Left colon (tissue), 2 donors: ENCODE measurements at regions not wholly inside any gene's neighbourhood (a gene's known extent, or its start where the extent isn't known, plus 50 kb on each side); places are given as distances from the start of the nearest gene placed in this dataset.

Experiments used
- ATAC-seq: fragments of 200-7000 bp; cut with Tn5 transposase; one replicate; pipeline ENCODE4 v1.9.1; 2020; ENCODE audit warnings: mild to moderate bottlenecking, moderate library complexity
- DNase-seq, 2 donors: peaks; one replicate each; pipeline ENCODE4 v3.0.0-alpha.2; 2020
- intact Hi-C, 2 donors: fragments of 100-400 bp; cut with DNase I in 1 of 2; cut with micrococcal nuclease in 1 of 2; formaldehyde crosslinking; loops; one replicate each; pipeline versions ENCODE4 v1.11.2 to v1.14.0; 2022; cut with DNase I, micrococcal nuclease
- donor health status: DM: no; HTN: no; CAD: no.
- donor health status: DM: yes; HTN: yes; CAD: no.

DNA sequence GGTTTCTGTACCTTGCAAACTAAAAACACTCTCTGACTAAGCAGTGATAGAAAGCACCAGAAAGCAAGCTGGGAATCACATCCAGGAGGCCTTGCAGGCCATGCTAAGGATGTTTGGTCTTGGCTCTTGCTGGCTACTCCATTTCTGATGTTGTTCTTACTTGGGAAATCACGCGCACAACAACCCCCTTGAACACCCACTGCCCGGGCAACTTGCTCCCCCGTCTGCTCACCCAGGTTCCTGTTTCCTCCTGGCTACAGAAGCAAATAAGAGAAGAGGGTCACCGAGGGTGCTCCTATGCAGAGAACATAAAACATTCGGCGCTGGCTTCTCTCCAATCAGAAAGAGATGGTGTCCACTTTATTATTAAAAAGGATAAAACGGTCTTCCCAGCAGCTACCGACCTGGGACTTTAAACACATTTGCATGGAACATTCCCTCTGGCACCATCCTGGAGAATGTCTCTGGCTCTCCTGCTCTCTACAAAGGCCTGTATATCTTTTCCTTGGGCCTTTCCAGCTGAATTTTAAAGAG, 271.2 kb upstream of the RPL38 start:
- ATAC-seq (no peak), DNase-seq (no peak)
- intact Hi-C loops = no loop called here

DNA sequence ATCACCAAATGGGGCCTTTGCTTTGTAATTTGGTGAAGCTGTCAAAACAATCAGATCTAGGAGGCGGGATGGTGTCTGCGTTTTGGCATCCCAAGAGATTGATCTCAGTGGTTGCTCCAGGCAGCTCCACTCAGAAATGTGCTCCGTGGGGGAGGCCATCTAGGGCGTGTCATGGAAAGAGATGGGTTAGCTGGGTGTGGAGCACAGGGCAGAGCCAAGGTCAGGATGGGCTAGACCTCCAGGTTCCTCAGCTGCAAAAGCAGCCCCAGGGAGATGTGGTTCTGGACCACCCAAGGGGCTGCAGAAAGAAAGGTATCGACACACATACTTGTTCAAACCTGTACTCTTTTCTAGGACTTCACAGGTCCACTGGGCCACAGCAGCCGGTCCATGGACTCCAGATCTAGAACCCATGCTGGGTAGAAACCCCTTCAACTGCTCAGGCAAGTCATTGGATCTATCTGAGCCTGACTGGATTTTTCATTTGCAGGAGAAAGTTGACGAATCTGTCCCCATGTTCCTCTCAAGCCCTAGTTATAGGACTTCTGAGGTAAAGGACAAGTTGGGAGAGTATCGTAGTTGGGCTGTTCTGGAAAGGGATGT, 270.2 kb upstream of the RPL38 start:
- intact Hi-C loops = no loop called here
- ATAC-seq (no peak), DNase-seq (no peak)

DNA sequence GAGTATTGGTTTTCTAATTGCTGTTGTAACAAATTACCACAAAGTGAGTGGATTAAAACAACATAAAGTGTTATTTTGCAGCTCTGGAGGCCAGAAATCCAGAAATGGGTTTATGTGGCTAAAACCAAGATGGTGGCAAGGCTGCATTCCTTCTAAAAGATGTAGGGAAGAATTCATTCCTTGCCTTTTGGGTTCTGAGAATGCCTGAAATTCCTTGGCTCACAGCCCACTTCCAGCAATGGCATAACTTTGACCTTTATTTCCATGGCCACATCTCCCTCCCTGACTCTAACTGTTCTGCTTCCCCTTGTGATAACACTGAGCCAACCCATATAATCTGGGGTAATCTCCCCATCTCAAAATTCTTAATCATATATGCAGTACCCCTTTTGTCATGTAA, 269.6 kb upstream of the RPL38 start:
- no peak for ATAC-seq
- intact Hi-C loops = no loop called here
- DNase-seq = no peak

DNA sequence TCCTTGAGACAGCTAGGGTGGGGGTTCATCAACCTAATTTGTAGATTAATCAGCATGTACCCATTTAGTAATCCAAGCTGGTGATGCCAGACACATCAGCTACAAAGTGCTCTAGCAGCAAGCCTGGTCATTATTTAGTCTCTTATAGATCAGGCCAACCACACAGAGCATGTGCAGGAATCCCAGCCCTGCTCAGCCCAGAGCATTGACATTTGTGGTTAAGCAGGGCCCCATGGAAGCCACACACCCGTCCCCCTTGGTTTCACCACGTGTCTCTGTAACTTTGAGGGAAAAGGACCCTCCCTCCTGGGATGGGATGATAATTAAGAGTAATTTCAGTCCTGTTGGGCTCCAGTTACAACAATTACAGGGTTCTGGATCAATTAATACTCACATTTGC, 268.8 kb upstream of the RPL38 start:
- intact Hi-C loops = no loop called here
- no peak for ATAC-seq
- no peak for DNase-seq

DNA sequence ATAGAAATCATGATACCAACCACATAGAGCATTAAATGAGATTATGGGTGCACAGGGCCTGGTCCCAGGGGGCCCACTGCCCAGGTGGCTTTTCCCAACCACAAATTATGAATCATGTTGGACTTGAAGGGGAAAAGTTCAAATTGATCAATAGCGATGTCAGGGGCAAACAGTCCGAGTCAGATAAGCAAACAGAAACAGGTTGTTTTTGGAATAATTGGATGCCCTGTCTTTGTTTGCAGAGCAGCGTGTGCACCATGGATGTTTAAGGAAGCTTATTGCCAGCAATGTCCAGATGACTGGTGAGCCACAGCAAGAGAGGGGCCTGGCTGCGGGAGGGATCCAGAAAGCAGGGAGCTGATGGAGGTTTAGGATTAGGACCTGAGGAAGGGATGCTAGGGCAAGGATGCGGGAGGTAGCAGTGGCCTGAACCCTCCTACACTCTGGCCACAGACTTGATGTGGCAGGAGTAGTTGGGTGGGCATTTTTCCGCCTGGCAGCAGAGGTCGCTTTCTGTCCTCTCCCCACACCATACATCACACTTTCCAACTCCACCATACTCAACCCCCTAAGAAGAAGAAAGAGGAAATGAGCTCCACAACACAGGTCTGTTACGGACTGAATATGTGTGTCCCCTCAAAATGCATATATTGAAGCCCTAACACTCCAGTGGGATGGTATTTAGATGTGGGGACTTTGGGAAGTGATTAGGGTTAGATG, 266.4 kb upstream of the RPL38 start:
- no peak for ATAC-seq

DNA sequence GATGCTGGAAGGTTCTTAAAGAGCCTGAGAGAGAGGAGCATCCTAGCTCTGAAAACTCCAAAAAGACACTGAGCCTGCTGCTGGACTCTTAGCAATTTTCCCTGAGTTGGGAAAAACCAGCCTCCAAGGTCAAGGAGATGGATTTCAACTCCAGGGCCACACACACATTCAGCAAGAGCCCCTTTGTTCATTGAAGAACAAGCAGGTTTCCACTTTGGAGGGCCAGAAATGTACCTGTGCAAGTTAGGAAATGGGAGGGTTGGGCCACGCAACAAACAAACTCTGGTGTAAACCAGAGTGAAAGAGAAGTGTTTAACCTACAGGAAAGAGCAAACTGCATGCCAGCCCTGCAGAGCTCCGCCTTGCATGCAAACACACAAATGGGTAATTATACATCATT, 264.8 kb upstream of the RPL38 start:
- ATAC-seq (no peak), DNase-seq (no peak)
- intact Hi-C loops = no loop called here

More for the DNA sequence above, 266.4 kb upstream of the RPL38 start:
- intact Hi-C loops = no loop called here
- no peak for DNase-seq

DNA sequence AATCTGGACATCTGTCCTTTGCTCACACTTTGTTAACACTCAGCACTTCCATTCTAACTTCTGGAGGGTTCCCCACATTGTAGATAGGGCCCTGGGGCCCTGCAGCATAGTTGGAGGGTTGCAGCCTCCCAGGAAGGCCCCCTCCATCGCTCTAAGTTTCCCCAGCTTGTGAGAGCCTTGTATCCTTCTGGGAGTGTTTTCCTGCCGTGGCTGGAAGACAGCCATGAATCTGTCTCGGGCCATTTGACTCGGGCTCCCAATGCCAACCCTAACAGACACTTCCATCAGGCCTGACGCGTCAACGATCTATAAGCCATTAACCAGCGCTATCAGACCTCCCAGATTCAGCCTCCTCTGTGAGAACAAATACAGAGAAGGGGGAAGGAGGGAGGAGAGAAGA, 263.7 kb upstream of the RPL38 start:
- no peak for ATAC-seq
- intact Hi-C loops = no loop called here

DNA sequence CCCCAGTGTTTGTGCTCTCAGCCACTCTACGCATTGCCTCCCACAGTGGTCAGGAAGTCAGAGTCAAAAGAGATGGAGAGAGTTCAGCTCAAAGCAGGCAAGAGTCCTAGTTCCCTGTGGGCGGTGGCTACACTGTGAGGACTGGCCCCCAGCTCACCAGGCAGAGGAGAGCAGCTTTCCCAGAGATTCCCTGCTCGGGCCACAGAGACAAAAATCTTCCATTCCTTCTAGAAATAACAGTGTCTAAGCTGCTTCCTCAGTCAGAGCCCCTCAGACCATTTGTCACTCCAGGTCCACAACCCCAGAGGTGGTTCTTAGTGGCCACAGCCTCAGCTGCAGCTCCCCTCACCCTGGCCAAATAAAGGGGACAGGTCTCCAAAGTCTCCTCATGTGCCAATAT, 263.0 kb upstream of the RPL38 start:
- DNase-seq (no peak), ATAC-seq (no peak)
- intact Hi-C loops = no loop called here

More for the DNA sequence above, 263.7 kb upstream of the RPL38 start:
- DNase-seq = no peak

DNA sequence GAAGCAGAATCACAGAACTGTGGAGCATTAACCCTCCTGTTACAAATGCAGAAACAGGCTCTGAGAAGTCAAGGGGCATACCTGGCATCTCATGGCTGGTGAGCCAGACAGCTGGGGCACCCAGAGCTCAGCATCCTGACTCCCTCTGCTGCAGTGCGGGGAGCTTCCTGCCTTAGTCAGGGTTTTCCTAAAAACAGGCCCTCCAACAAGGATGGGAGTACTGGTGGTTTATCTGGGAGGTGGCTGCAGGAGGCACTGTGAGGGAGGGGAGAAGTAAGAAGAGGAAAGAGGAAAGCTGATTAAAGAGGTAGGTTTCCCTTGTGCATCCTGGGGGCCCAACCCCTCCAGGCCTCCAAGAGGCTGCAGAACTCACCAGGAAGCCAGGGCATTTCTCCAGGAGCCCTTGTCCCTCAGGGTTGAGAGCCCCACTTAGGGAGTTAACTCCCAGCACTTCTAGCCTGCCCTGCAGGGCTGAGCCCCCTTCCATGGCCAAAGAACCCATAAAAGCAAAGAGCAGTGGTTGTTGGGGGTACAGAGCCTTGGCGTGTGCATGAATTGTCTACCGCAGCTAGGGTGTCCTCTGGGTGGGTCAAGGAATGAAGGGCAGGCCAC, 261.5 kb upstream of the RPL38 start:
- DNase-seq (no peak), ATAC-seq (no peak)
- intact Hi-C loops = no loop called here

DNA sequence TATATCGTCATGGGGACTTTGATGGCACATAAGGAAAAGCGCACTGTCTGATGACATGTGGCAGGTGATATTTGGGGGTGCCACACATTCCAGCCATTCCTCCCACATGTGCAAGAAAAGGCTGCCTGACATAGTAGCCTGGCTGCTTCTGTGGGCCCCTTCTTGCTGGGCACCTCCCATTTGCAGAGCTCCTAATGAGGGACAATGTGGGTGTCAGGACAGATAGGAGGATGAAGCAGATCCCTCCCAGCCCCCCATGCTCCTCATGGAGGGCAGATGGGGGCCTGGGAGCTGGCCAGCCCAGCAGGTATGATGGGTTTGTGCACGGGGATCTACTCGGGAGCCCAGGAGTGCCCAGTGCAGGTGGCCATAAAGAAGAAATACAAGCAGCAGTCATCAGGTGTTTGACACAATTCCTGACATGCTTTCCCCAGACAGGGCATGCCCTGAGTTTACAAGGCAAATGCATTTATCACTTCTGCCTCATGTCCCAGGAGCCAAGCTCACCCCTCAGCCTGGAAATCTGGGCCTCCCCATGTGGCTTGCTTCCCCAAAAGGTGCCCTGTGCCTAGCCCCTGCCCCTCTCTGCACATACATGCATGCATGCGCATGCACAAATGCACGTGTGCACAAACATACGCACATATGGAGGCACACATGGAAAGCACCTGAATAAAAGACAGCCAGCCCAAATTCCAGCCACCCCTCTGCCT, 260.6 kb upstream of the RPL38 start:
- intact Hi-C loops = no loop called here
- DNase-seq = no peak
- ATAC-seq = no peak

DNA sequence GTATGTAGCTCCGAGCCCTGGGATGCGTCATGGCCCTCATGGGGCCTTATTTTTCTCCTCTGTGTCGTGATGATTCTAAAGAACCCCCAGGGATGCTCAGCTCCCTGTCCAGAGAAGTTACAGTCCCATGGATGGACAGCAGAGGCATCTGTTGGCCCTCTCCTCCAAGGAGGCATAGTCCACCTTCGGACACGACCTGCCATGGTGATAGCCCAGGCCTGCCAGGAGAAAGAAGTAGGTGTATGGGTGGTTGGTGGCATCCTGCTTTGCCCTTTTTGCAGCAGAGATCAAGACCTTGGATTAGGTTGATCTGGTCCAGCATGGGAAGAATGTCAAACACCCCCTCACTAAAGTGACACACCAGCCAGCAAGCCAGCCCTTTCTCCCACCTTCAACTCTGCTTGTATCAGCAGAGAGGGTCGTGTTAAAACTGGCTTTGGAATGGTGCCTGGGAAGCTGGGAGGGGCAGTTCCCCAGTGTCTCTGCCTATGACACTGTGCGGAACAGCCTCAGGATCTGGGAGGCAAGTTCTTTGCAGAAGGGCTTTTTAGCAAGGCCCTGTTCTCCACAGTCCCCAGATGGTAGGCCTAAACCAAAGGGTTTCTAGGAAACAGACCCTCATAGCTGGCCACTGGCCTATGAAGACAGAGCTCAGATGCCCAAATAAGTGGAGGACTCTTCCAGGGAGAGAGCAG, 259.9 kb upstream of the RPL38 start:
- no peak for ATAC-seq
- intact Hi-C loops = no loop called here
- DNase-seq = no peak

DNA sequence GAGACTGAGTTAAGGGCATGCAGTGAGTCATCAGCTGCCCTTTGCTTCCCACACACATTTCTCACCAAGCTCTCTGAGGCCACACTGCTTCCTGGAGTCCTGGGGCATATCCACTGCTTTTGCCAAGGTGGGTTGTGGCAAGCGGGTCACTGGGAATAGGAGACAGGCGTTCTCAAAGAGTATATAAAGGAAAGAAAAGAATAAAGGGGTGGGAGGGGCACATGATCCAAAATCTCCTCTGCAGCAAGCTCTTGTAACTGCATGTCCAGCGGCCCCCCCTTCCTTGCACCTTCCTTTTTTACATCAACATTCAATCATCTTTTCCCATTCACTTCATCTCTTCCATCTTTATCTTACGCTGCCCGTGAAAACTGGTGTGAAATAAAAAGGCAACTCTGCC, 259.1 kb upstream of the RPL38 start:
- intact Hi-C loops = no loop called here
- ATAC-seq (no peak), DNase-seq (no peak)

DNA sequence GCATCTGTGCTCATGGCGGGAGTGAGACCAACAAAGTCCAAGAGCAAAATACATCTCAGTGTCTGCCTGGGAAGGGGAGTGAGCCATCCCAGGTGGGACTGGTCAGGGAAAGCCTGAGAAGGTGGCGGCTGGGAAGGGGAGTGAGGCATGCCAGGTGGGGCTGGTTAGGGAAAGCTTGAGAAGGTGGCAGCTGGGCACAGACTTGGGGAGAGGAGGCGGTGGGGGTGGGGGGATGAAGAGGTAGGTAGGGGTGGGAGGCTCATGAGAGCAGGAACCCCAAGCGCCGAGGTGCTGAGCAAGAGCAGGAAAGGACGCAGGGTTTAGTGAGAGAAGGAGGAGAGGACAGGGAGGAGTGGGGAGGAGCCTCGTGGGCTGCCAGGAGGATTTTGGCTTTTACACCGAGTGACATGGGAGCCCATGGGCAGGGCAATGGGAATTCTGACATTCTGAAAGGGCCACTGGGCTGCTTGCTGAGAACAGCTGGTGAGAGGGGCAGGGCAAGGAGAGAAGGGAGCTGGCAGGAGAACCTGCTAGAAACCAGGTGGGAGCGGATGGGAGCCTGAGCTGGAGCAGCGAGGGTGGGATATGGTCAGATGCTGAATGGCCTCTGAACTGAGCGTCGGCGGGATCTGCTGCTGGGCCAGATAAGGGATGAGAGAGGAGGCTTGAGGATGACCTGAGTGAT, 256.1 kb upstream of the RPL38 start:
- DNase-seq (no peak), ATAC-seq (no peak)
- intact Hi-C loops = no loop called here

DNA sequence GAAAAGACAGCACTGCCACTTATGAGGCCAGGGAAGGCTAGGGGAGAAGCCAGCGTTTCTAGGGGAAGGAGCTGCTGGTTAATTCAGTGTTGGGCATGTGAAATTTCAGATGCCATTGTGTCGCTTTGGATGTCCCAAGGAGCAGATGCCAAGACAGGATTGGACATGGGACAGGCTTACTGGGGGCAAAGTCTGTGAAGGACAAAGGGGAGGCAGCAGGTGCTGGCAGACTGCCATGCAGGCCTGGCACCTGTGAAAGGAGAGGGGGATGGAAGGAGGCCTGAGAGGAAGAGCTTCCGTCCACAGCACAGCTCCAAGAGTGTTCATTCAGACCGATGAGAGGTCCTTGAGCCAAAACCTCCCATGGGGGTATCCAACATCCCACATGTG, 255.5 kb upstream of the RPL38 start:
- ATAC-seq (no peak), DNase-seq (no peak)
- intact Hi-C loops = no loop called here

DNA sequence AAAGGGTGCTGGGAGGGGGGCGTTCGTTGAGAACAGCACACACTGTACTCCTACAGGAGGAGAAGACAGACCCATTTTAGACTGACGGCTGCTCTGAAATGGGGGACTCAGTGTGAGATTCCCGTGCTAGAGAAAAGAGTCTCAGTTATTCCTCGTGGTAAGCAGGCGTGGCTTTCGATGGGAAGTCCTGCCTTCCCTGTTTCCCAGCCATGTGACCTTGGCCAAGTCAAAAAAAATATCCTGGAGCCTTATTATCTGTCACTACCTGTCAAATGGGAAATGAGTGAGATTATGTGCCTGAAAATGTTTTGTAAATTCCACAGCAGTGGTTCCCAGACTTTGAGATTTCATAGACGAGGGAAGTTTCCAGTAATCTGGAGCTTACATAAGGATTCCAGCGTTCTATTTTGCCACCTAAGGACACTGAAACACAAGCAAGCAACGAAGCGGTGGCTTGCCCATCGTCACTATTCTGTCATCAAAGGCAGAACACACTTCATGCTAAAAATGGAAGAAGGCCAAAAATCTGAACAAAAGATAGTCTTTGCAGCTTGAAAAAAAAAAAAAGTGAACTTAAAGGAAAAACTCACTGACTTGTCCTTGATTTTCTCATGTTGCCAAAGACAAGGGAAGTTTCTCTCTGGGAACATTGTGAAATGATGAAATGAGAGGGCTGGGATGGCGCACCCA, 253.4 kb upstream of the RPL38 start:
- intact Hi-C loops = no loop called here
- no peak for ATAC-seq
- no peak for DNase-seq

DNA sequence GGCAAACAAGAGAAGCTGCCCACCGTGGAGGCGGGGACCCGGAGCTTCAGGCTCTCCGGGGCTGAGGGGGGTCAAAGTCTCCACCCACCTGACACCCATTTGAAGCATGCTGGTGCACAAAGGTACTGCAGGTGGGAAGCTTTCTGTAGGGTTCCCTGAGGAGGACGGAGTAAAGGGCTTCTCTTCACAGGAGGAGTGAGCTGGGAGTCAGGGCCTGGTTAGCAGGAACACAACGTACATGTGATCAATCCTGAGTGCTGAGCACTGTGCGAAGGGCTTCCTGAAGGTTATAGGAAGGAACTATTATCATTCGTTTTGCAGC, 252.9 kb upstream of the RPL38 start:
- ATAC-seq (no peak), DNase-seq (no peak)
- intact Hi-C loops = no loop called here

DNA sequence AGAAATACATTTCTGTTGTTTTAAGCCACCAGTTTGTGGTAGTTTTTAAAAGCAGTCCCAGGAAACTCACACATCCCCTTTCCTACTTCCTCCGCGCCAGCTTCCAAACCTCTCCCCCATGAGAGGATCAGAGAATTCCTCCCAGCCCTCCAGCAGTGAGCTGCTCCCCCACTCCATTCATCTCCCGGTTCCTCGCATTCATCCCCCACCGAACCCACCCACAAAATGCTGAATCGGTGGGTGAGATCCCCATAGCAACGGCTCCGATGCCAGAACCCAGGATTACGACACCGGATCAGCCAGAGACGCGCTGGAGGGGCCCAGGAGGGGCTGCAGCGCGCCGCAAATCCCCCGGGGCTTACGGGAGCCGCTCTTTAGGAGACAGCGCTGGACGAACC, 251.4 kb upstream of the RPL38 start:
- no peak for ATAC-seq
- intact Hi-C loops = no loop called here
- DNase-seq = no peak

DNA sequence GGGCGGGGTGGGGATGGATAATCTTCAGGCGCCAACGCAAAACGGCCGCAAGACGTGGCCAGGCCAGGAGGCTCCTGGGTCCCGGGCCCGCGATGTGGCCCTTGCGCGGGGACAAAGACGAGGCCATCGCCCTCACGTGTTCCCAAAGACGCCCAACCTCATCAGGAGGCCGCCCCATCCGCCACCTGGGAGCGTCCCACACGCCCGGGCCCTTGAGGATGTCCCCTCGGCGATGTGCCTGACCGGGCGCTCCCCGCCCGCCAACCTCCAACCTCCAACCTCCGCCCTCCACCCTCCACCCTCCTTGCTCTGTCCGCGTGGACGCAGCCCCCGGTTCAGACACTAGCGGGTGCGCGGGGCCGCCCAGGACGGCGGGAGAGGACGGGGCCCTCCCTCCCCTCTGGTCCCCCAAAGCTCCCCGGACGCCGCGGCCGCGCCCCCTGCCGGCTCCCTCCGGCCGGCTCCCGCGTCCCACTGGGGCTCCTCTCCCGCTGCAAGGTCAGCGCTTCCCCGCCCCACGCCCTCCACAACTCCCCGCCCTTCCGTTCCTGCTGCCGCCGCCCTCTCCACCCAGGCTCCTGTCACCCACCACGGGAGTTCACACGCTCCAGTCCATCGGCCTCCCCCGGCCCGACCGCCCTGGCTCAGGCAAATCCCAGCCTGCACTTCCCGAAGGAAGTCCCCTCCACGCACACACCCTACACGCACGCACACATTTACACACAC, 250.8 kb upstream of the RPL38 start:
- DNase-seq = peak; percentile 52 to 66
- ATAC-seq = peak; percentile 51
- intact Hi-C loops = no loop called here
